Endodermal cell (in vitro differentiated cells): ENCODE measurements at regions not wholly inside any gene's neighbourhood (a gene's known extent, or its start where the extent isn't known, plus 50 kb on each side); places are given as distances from the start of the nearest gene placed in this dataset.

Experiments
- DNase-seq: peaks from one replicate; pipeline ENCODE4 v3.0.0-alpha.2; 2017
- H3K27ac ChIP-seq: 2 replicates; pipeline ENCODE4 v1.5.1; 2013; ENCODE audit warnings: mild to moderate bottlenecking, low read depth, low read length, moderate library complexity
- H3K27me3 ChIP-seq: 2 replicates; pipeline ENCODE4 v1.6.1; 2013; ENCODE audit warnings: mild to moderate bottlenecking, low read length, moderate library complexity; ENCODE audit not compliant: insufficient read depth, control insufficient read depth, poor library complexity, severe bottlenecking
- H3K36me3 ChIP-seq: 2 replicates; pipeline ENCODE4 v1.7.0; 2013; ENCODE audit warnings: mild to moderate bottlenecking, low read length, moderate library complexity; ENCODE audit not compliant: control insufficient read depth, insufficient read depth
- H3K4me1 ChIP-seq: one replicate; pipeline ENCODE4 v1.7.0; 2013; ENCODE audit warnings: low read length; ENCODE audit not compliant: control insufficient read depth, insufficient read depth
- H3K4me3 ChIP-seq: 2 replicates; pipeline ENCODE4 v1.5.1; 2013; ENCODE audit warnings: mild to moderate bottlenecking, low read length, moderate library complexity
- H3K9ac ChIP-seq: 2 replicates; pipeline ENCODE4 v1.6.1; 2013; ENCODE audit warnings: mild to moderate bottlenecking, low read length, moderate library complexity; ENCODE audit not compliant: poor library complexity, severe bottlenecking; ENCODE audit errors: extremely low read depth
- H3K9me3 ChIP-seq: 2 replicates; pipeline ENCODE4 v1.6.1; 2013; ENCODE audit warnings: mild to moderate bottlenecking, low read length, moderate library complexity; ENCODE audit not compliant: control insufficient read depth
- H3K27ac Mint-ChIP-seq: 2 replicates; pipeline ENCODE4 v1.8.0; 2020; ENCODE audit warnings: mixed read lengths
- H3K27me3 Mint-ChIP-seq: 2 replicates; pipeline ENCODE4 v1.8.0; 2021; ENCODE audit warnings: mild to moderate bottlenecking, mixed read lengths; ENCODE audit not compliant: insufficient read depth
- H3K36me3 Mint-ChIP-seq: 2 replicates; pipeline ENCODE4 v1.8.0; 2020; ENCODE audit warnings: low read depth, mixed read lengths
- H3K4me1 Mint-ChIP-seq: 2 replicates; pipeline ENCODE4 v1.8.0; 2020; ENCODE audit warnings: mixed read lengths
- H3K4me3 Mint-ChIP-seq: 2 replicates; pipeline ENCODE4 v1.8.0; 2020; ENCODE audit warnings: mild to moderate bottlenecking, moderate library complexity, mixed read lengths
- H3K9me3 Mint-ChIP-seq: 2 replicates; pipeline ENCODE4 v1.8.0; 2020; ENCODE audit warnings: mild to moderate bottlenecking, mixed read lengths
- WGBS, 2 experiments: methylation state at CpG; one replicate each; pipeline versions ENCODE4 v1.1.5 to v1.1.7; 2013; ENCODE audit warnings: missing lambda C conversion rate in 2 of 2, mixed read lengths in 1 of 2; ENCODE audit not compliant: insufficient coverage in 1 of 2, insufficient read length in 1 of 2; 5-methylcytosine and 5-hydroxymethylcytosine counted together
- TF ChIP-seq, protein P1 (sequence below): fragments of 200-600 bp; sonication (generic); conservative IDR thresholded peaks from 2 replicates; pipeline ENCODE4 v1.5.0; 2021; ENCODE audit warnings: antibody characterized with exemption, mild to moderate bottlenecking

GRCh38 chr3:31055757-31056156 is 161.3 kb upstream of the GADL1 start:
- Histone ChIP-seq H3K9ac (no peak overlapping the region), H3K27ac (no peak overlapping the region), H3K4me3 (no peak overlapping the region), H3K27me3 (no peaks in the 10 kb centered on the region), H3K36me3 (no peaks in the 10 kb centered on the region), H3K9me3 (peaks cover 32% of the 10 kb centered on the region), H3K4me1 (no peaks in the 10 kb centered on the region)
- Mint-ChIP-seq H3K27ac (no peak overlapping the region), H3K9me3 (peaks cover 53% of the 10 kb centered on the region), H3K4me1 (no peaks in the 10 kb centered on the region), H3K4me3 (no peak overlapping the region), H3K36me3 (no peaks in the 10 kb centered on the region), H3K27me3 (no peaks in the 10 kb centered on the region)
- 93 to 100% methylated on average over 1 to 2 of the region's 2 CpGs for WGBS, 2 experiments
- no peak for DNase-seq
- TF ChIP-seq, protein P1, sequence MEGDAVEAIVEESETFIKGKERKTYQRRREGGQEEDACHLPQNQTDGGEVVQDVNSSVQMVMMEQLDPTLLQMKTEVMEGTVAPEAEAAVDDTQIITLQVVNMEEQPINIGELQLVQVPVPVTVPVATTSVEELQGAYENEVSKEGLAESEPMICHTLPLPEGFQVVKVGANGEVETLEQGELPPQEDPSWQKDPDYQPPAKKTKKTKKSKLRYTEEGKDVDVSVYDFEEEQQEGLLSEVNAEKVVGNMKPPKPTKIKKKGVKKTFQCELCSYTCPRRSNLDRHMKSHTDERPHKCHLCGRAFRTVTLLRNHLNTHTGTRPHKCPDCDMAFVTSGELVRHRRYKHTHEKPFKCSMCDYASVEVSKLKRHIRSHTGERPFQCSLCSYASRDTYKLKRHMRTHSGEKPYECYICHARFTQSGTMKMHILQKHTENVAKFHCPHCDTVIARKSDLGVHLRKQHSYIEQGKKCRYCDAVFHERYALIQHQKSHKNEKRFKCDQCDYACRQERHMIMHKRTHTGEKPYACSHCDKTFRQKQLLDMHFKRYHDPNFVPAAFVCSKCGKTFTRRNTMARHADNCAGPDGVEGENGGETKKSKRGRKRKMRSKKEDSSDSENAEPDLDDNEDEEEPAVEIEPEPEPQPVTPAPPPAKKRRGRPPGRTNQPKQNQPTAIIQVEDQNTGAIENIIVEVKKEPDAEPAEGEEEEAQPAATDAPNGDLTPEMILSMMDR = no peak

- no peaks in the 10 kb centered on the region for H3K4me1 Mint-ChIP-seq
- WGBS, 2 experiments = 80 to 93% methylated on average over 2 to 3 of the region's 3 CpGs
Measured at GRCh38 chr3:31057891-31058290, 163.4 kb upstream of the GADL1 start.

DNA sequence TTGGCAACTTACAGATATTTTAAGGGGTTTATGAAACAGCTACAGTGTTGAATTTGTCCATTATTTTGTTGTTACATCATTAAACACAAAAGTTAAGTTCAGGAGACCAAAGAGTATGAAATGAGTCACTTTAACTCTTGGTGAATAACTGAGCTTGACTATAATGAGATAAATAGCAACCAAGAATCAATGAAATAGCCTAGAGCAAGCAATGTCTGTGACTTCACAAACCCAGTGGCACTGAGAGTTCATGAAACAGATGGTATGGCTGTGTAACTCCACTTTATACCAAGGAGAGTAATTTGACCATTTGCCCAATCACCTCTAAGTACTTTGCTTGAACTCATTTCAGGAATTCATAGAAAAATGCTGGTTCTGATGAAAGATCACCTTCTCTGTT is 169.6 kb upstream of the GADL1 start:
- H3K4me1 Mint-ChIP-seq = peaks cover 4% of the 10 kb centered on the region
- Histone ChIP-seq H3K9me3 (peaks cover 5% of the 10 kb centered on the region), H3K4me3 (no peak overlapping the region), H3K27me3 (no peaks in the 10 kb centered on the region), H3K9ac (no peak overlapping the region), H3K27ac (no peak overlapping the region), H3K36me3 (no peaks in the 10 kb centered on the region), H3K4me1 (no peaks in the 10 kb centered on the region)
- H3K36me3 Mint-ChIP-seq = no peaks in the 10 kb centered on the region
- no peak for DNase-seq
- H3K9me3 Mint-ChIP-seq = peaks cover 11% of the 10 kb centered on the region
- TF ChIP-seq, protein P1 = no peak
- H3K4me3 Mint-ChIP-seq = no peak overlapping the region
- no peak overlapping the region for H3K27ac Mint-ChIP-seq
- H3K27me3 Mint-ChIP-seq = no peaks in the 10 kb centered on the region

More at GRCh38 chr3:31057891-31058290, 163.4 kb upstream of the GADL1 start:
- no peak overlapping the region for H3K27ac Mint-ChIP-seq
- TF ChIP-seq, protein P1 = no peak
- no peaks in the 10 kb centered on the region for H3K36me3 Mint-ChIP-seq
- no peaks in the 10 kb centered on the region for H3K36me3 ChIP-seq
- no peaks in the 10 kb centered on the region for H3K27me3 ChIP-seq
- no peak overlapping the region for H3K4me3 Mint-ChIP-seq
- H3K9me3 ChIP-seq = peaks cover 28% of the 10 kb centered on the region
- H3K27ac ChIP-seq = no peak overlapping the region
- DNase-seq = no peak
- no peaks in the 10 kb centered on the region for H3K4me1 ChIP-seq
- H3K9ac ChIP-seq = no peak overlapping the region
- H3K4me3 ChIP-seq = no peak overlapping the region
- H3K9me3 Mint-ChIP-seq = peaks cover 45% of the 10 kb centered on the region
- no peaks in the 10 kb centered on the region for H3K27me3 Mint-ChIP-seq
